ENCODE measurements at regions not wholly inside any gene's neighbourhood (a gene's known extent, or its start where the extent isn't known, plus 50 kb on each side); places are given as distances from the start of the nearest gene placed in this dataset.
"Not testable (repeated sequence)": the region's sequence is repeated elsewhere in the genome, so short reads cannot be mapped to it uniquely, and the experiment has no call there.

GRCh38 chrX:128396601-128397000 lies 344.4 kb upstream of the ACTRT1 start:
- Histone ChIP-seq H3K27ac (no peak overlapping the region), H3K4me3 (no peak overlapping the region), H3K27me3 (no peaks in the 10 kb centered on the region), H3K36me3 (no peaks in the 10 kb centered on the region), H3K9me3 (no peaks in the 10 kb centered on the region), H3K4me1 (no peaks in the 10 kb centered on the region)
- intact Hi-C loops (cut with DNase I; ENCODE audit: low total_unique reads), result no loop called here
- no peak for DNase-seq
- TF ChIP-seq CTCF (IDR thresholded peaks at IDR 0.05 in 4 of 5, conservative IDR thresholded peaks at IDR 0.05 in 1 of 5), result no peak
- TF ChIP-seq POLR2A (IDR thresholded peaks at IDR 0.05), result no peak
- ATAC-seq, result no peak
- in situ Hi-C loops (cut with MboI; ENCODE audit: low sequenced_read_pairs in 4 of 4), result no loop called here

DNA sequence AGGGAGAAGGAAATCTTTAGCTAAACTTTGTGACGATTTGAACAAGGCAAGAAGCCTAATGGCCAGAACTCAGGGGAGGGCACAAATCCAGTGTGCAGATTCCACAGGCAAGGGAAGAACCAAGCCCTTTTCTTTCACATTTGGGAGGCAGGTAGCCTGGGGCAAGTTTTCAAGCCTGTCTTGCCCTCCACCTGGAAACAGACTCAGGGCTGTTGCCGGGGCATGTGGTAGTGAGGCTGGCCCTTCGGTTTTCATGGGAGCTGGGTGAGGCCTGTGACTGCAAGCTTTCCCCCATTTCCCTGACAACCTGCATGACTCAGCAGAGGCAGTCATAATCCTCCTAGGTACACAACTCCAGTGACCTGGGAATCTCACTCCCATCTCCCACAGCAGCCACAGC lies 331.6 kb upstream of the ACTRT1 start:
- DNase-seq; ATAC-seq; H3K27me3 ChIP-seq; in situ Hi-C loops (cut with MboI; ENCODE audit: low sequenced_read_pairs in 4 of 4); H3K4me1 ChIP-seq; intact Hi-C loops (cut with DNase I; ENCODE audit: low total_unique reads); H3K27ac ChIP-seq; H3K4me3 ChIP-seq; H3K36me3 ChIP-seq; H3K9me3 ChIP-seq: not testable (repeated sequence)

DNA sequence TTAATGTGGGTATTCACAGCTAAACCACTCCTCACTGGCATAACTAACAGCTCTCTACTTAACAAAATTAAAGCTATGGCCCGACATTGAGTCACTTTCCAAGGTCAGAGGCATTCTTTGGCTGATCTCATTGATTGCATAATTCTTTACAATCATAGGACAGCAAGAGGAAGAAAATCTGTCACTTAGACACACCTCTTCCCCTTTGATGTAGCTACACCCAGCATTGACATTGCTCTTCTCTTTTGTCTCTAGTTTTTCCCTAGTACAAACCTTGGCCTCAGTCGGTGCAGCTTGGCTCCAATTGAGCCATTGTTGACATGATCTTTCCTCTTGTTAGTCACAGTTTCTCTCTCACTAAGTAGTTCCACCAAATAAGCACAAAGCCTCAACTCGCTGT lies 313.3 kb upstream of the ACTRT1 start:
- in situ Hi-C loops (cut with MboI; ENCODE audit: low sequenced_read_pairs in 4 of 4) (no loop called here), intact Hi-C loops (cut with DNase I; ENCODE audit: low total_unique reads) (no loop called here)
- no peak for TF ChIP-seq POLR2A (IDR thresholded peaks at IDR 0.05)
- no peak for TF ChIP-seq CTCF (IDR thresholded peaks at IDR 0.05 in 4 of 5, conservative IDR thresholded peaks at IDR 0.05 in 1 of 5)
- H3K4me3 ChIP-seq, result no peak overlapping the region
- no peaks in the 10 kb centered on the region for H3K36me3 ChIP-seq
- ATAC-seq (no peak), DNase-seq (no peak)
- H3K4me1 ChIP-seq, result no peaks in the 10 kb centered on the region
- no peak overlapping the region for H3K27ac ChIP-seq
- H3K9me3 ChIP-seq, result no peaks in the 10 kb centered on the region
- no peaks in the 10 kb centered on the region for H3K27me3 ChIP-seq

- Histone ChIP-seq H3K27ac (no peak overlapping the region), H3K27me3 (no peaks in the 10 kb centered on the region), H3K9me3 (no peaks in the 10 kb centered on the region), H3K4me3 (no peak overlapping the region), H3K4me1 (no peaks in the 10 kb centered on the region), H3K36me3 (no peaks in the 10 kb centered on the region)
- no peak for ATAC-seq
- TF ChIP-seq CTCF (IDR thresholded peaks at IDR 0.05 in 4 of 5, conservative IDR thresholded peaks at IDR 0.05 in 1 of 5) (no peak), POLR2A (IDR thresholded peaks at IDR 0.05) (no peak)
- intact Hi-C loops (cut with DNase I; ENCODE audit: low total_unique reads), result no loop called here
- DNase-seq, result no peak
- in situ Hi-C loops (cut with MboI; ENCODE audit: low sequenced_read_pairs in 4 of 4), result no loop called here
Measured at GRCh38 chrX:128335671-128336070, 283.5 kb upstream of the ACTRT1 start.

DNA sequence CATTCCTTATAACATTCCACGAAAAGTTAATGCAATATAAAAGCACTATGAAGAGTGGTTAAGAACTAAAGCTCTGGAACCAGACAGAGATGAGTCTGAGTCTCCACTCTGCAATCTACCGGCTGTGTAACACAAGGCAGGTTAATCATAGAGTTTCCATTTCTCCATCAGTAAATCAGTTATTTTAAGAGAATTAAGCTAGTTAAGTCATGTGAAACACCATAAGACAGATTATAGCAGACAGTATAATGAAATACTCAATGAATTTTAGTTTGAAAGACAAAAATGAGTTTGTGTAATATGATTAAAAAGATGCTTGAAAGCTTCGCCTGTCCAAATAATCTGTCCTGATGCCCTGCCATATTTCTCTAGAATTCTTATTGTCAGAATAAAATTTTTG lies 282.6 kb upstream of the ACTRT1 start:
- TF ChIP-seq CTCF (IDR thresholded peaks at IDR 0.05 in 4 of 5, conservative IDR thresholded peaks at IDR 0.05 in 1 of 5), result no peak
- no peak for TF ChIP-seq POLR2A (IDR thresholded peaks at IDR 0.05)
- in situ Hi-C loops (cut with MboI; ENCODE audit: low sequenced_read_pairs in 4 of 4), result no loop called here
- intact Hi-C loops (cut with DNase I; ENCODE audit: low total_unique reads), result no loop called here

More for the DNA sequence above, 282.6 kb upstream of the ACTRT1 start:
- Histone ChIP-seq H3K4me3 (no peak overlapping the region), H3K4me1 (no peaks in the 10 kb centered on the region), H3K27me3 (no peaks in the 10 kb centered on the region), H3K9me3 (no peaks in the 10 kb centered on the region), H3K27ac (no peak overlapping the region), H3K36me3 (no peaks in the 10 kb centered on the region)
- DNase-seq (no peak), ATAC-seq (no peak)
